GM19023 (cell line): ENCODE measurements at regions not wholly inside any gene's neighbourhood (a gene's known extent, or its start where the extent isn't known, plus 50 kb on each side); places are given as distances from the start of the nearest gene placed in this dataset.

ENCODE experiments used
- ATAC-seq: cut with Tn5 transposase; IDR thresholded peaks from one replicate; pipeline ENCODE4 v1.9.1; 2021; ENCODE audit warnings: mild to moderate bottlenecking, moderate library complexity; ENCODE audit not compliant: unreplicated experiment

DNA sequence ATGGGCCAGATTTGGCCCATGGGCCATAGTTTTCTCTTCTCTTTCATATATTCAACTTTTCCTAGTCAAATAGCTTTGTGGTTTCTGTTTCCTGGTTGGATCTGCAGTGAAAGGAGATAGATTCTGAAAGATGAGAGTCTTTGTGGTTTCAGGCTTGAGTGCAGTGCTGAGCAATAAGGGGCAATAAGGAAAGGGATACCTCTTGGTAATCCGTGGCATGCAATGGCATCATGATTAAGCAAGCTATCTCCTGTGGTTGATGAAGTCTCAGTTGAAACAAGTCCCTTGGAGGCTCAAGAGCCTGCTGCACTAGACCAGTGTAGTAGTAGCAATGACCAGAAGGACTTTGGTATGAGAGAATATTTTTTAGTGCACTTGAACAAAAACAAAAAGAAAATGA lies 187.7 kb upstream of the CNTNAP2 start:
- ATAC-seq: no peak

DNA sequence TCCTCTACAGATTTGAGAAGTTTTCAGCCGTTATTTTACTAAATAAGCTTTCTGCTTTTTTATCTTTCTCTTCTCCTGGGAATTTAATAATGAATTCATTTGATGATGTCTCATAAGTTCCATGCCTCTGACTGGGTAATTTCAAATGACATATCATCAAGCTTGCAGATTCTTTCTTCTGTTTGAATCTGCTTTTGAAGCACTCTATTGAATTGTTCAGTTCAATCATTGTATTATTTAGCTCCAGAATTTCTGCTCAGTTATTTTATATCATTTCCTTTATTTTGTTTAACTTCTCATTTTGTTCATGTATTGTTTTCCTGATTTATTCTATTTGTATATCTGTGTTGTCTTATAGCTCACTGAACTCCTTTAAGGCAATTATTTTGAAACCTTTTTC lies 196.9 kb upstream of the CNTNAP2 start:
- ATAC-seq: no peak

DNA sequence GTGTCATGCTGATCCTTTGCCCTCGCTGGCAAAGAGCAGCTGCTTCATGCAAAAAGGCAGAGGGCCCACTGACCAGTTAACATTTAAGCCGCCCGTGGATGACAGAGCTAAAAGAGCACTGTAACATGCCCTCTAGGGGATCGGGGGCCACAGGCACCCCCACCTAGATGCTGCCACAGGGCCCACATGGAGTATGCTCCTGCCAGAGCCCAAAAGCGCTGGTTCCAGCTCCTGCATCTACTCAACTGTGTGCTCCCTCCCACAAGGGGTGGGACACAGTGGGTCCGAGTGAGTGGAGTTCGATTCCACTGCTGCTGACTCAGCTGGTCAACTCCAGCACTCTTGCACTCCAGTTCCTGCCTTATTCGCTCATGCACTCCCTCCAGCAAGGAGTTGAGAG lies 199.8 kb upstream of the CNTNAP2 start:
- no peak for ATAC-seq

DNA sequence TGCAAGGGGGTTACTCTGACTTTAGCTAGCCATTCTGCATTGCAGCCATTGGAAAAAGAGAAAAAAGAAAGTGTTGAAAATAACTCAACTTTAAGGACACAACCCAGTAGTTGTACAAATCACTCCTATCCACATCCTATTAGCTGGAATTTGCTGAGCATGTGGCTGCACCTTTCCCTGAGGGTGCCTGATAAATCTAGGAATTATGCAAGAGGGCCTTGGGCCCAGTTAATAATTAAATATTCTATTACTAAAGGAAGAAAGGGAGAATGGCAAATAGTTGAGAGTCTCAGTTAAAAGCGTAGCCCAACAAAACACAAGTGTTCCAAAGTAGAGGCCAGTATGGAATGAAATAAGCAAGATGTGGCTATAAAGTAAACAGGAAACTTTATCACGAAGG lies 200.9 kb upstream of the CNTNAP2 start:
- no peak for ATAC-seq

DNA sequence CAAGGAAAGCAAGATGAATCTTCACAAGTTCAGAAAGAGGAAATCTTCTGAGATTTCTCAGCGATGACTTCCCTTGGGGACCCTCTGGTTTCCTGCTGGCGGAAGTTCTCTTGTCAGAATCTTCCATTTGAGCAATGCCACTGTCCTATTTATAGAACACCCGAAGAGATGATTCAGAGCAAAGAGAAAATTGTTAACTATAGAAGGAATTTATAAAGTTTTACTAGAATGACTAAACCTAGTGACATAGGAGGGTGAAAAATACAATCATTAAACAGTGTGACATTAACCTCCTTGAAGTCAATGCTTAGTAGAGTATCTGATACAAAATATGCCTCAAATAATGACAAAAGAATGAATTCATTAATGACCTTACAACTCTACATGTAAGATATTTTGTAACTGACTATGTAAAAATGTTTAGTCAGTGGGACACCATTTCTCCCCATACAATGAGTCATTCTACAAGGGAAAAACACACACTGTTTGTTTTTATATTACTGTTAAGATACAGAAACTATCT lies 206.5 kb upstream of the CNTNAP2 start:
- ATAC-seq: peak; percentile 53

GRCh38 chr7:145903658-145904057 lies 212.9 kb upstream of the CNTNAP2 start:
- ATAC-seq: no peak

DNA sequence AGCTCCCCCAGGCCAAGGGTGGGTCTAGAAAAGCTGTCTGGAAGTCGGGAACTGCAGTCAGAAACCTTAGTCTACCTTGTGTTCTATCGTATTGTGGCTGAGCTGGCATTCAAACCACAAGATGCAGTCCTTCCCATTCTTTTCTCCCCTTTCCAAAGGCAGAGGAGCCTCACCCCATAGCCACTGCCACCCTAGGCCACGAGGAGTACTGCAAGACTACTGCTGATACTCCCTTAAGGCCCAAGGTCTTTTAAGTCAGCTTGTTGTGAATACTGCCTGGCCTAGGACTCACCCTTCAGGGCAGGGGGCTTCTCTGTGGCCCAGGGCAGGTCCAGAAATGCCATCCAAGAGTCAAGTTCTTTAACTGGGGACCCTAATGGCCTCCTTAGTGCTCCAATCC lies 214.5 kb upstream of the CNTNAP2 start:
- ATAC-seq: no peak

- ATAC-seq: no peak
Measured at GRCh38 chr7:145899938-145900337, 216.7 kb upstream of the CNTNAP2 start.

- ATAC-seq: no peak
Measured at GRCh38 chr7:145893925-145894535, 222.6 kb upstream of the CNTNAP2 start.

GRCh38 chr7:145884716-145885514 lies 231.7 kb upstream of the CNTNAP2 start:
- ATAC-seq: no peak

- ATAC-seq: no peak
Measured at GRCh38 chr7:145876376-145876775, 240.2 kb upstream of the CNTNAP2 start.

- ATAC-seq: no peak
Measured at GRCh38 chr7:145875267-145875666, 241.3 kb upstream of the CNTNAP2 start.

DNA sequence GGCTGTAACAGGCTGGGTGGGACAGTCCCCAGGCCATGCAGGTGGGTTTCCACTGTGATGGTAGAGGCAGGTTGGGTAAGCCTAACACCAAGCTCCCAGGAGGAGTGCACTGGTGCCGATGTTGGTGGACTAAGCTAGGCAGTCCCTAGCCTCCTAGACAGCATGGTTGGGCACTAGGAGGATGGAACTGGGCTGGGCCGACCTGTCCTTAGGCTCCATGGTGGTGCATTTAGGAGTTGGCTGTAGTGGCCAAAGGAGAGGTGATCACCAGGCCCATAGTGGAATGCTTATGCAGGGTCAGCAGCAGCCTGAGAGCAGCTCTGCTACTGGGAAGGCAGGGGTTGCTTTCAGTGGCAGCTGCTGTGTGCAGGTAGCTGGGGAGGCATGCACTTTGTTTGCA lies 247.7 kb upstream of the CNTNAP2 start:
- no peak for ATAC-seq

DNA sequence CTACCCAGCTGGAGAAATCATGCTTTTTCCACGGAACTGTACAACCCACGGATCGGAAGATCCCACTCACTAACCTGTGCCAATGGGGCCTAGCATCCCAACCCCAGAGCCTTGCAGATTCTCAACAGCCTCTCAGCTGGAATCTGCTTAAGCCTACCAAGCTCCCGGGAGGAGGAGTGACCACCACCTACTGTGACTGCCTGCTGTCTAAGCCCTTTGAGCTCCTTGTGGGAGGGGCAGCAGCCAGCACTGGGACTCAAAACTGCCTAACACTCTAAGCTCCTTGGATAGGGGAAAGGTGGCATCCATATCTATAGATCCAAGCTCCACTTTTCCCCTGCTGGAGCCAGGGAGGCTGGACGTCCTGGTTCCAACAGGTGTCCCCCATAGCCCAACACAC lies 254.4 kb upstream of the CNTNAP2 start:
- no peak for ATAC-seq

GRCh38 chr7:145860809-145861208 lies 255.8 kb upstream of the CNTNAP2 start:
- no peak for ATAC-seq

DNA sequence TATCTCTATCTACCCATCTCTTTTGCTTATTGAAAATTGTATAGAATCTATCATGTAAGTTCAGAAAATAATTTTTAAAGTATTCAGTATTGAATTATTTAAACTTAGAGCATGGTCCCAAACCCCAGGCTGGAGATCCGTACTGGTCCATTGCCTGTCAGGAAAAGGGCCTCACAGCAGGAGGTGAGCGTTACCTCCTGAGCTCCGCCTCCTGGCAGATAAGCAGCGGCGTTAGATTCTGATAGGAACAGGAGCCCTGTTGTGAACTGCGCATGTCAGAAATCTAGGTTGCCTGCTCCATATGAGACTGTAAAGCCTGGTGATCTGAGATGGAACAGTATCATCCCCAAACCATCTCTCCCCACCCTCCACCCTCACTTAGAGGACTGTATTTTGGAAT lies 266.0 kb upstream of the CNTNAP2 start:
- ATAC-seq: no peak

DNA sequence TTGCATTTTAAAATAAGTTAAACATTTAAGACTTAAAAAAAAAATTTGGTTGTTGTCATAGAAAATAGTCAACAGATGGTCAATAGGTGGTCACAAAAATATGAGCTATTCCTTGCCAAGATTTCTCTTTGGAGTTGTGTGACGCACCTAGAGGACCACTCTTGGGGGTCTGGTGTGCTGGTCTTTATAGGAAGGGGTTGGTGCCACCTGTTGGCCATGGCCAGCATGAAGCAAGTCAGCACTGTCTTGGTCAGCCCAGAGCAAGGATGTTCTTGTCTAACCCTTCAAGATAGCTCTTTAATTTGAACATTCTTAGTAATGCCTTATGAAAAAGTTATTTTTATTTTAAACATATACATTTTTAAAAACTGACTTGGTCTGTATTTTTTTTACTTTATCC lies 267.9 kb upstream of the CNTNAP2 start:
- no peak for ATAC-seq

- ATAC-seq: no peak
Measured at GRCh38 chr7:145845345-145845744, 271.3 kb upstream of the CNTNAP2 start.

GRCh38 chr7:145839814-145840213 lies 276.8 kb upstream of the CNTNAP2 start:
- ATAC-seq: no peak

- no peak for ATAC-seq
Measured at GRCh38 chr7:145831616-145832206, 284.9 kb upstream of the CNTNAP2 start.

DNA sequence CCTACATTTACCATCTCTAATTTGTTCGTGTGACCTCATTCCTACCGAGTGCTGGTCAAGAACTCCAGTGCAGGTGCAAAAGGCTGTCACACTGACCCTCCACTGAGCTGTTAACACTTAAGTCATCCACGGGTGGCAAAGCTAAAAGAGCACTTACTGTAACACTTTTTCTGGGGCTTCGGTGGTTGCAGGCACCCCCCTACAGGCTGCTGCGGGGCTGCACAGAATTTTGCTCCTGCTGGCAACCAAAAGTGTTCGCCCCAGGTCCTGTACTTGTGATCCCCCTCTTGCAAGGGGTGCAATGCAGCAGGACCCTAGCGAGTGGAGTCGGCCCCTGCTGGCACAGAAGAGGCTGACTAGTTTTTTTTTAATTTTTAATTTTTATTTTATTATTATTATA lies 298.9 kb upstream of the CNTNAP2 start:
- no peak for ATAC-seq

DNA sequence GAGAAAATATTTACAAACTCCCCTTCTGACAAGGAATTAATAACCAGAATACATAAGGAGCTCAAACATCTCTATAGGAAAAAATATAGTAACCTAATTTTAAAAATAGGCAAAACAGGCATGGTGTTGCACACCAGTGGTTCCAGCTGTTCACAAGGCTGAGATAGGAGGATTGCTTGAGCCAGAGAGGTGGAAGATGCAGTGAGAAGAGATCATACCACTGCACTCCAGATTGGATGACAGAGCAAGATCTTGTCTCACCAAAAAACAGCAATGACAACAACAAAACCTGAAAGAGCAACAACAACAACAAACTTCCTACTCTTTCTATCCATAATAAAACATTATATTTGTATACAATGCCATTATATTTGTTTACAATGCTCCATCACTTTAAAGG lies 304.4 kb upstream of the CNTNAP2 start:
- ATAC-seq: no peak
